RKO (cell line): ENCODE measurements at regions not wholly inside any gene's neighbourhood (a gene's known extent, or its start where the extent isn't known, plus 50 kb on each side); places are given as distances from the start of the nearest gene placed in this dataset.
"Not testable (repeated sequence)": the region's sequence is repeated elsewhere in the genome, so short reads cannot be mapped to it uniquely, and the experiment has no call there.

Source experiments
- DNase-seq: peaks from one replicate; pipeline ENCODE4 v3.0.0-alpha.2; 2016; ENCODE audit warnings: low spot score

GRCh38 chr20:58040447-58041290 lies 187.8 kb downstream of the ANKRD60 start:
- no peak for DNase-seq

- no peak for DNase-seq
Measured at GRCh38 chr20:58039274-58040092, 189.0 kb downstream of the ANKRD60 start.

- DNase-seq: no peak
Measured at GRCh38 chr20:58038123-58038654, 190.3 kb downstream of the ANKRD60 start.

GRCh38 chr20:58037631-58038030 lies 190.8 kb downstream of the ANKRD60 start:
- DNase-seq: no peak

DNA sequence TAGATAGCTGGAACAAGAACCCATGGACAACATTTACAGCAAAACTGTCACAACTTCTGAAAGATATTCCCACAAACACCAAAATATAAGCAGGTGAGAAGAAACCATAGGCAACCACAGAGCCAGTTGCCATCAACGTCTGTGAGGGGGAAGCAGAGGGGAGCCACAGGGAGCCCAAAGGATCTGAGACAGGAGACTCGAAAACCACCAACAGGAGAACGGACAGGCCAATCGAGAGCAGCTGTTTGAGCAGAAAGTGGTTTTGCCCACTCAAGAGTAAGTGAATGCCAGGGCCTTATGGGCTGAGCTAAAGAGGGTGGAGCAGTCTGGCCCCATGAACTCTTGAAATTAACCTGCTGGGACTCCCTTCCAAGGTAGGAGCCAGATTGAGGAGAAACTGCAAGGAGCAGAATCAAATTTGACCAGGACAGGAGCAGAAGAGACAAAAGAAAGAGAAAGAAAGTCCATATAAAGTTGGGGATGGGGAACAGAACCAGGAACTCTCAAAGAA lies 195.4 kb downstream of the ANKRD60 start:
- DNase-seq: no peak

DNA sequence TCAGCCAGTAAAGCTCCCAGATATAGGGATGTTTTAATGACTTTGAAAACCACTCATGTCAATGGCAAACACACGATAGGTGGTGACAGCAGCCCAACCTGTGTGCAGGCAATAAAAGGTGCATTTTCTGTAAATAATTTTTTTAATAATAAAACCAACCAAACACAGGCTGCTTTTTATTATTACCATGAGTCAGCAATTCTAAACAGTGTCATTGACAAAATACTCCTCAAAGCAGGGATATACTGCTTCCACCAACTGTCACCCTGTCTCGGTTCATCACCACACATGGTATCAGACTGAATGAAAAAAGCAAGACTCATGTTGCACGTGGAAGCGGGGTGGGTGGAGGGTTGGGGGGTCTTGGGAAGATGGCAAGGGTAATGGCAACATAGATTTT lies 195.9 kb downstream of the ANKRD60 start:
- DNase-seq: no peak

DNA sequence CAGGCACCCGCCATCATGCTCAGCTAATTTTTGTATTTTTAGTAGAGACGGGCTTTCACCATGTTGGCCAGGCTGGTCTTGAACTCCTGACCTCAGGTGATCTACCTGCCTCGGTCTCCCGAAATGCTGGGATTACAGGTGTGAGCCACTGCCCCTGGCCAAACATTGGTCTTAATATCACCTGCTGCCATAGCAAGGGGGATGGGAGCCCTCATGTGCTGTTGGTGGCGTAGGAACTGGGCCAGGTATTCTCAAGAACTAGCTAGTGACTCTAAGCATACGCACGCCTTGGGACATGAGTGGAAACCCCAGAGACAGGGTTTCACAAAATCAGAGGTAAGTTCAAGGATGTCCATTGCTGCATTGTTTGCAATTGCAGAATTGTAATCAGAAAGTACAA lies 197.1 kb downstream of the ANKRD60 start:
- DNase-seq: not testable (repeated sequence)

- no peak for DNase-seq
Measured at GRCh38 chr20:58028123-58028522, 200.3 kb downstream of the ANKRD60 start.

DNA sequence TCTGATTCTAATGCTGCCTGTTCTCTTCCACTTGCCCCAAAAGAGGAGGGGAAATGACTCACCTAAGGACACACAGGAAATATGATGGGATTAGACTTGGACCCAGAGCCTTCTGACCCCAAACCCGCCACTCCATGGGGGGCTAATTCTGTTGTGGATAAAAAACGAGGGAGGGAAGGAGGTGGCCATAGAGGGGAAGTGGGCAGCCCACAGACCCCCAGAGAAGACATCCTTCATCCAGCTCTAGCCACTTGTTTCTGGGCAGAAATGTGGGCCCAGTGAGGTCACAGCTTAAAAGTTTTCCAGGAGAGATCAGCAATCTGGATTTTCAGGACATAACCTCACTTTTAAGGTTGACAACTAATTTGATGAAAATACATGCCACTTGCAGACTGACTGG lies 202.1 kb downstream of the ANKRD60 start:
- no peak for DNase-seq

- no peak for DNase-seq
Measured at GRCh38 chr20:58025233-58025632, 203.2 kb downstream of the ANKRD60 start.

DNA sequence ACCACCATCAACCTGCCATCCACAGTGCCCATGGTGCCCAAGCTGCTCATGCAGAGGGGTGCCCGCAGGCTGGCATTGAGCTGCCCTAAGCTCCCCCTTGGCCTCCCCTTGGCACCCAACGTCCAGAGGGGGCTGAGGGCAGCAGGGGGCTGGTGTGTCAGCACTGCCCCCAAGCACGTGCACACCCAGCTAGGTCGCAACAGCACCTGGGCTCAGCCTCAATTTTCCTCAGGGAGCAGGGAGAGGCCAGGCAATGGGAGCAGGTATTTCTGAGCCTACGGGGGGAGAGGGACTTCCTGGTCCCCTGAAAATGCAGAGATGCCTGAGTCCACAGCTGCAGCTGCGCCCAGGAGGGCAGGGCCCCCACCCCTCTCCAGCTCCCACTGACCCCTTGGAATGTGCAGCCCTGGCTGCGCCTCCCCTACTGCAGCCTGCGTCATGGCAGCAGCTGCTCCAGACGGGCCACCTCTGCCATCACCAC lies 204.2 kb downstream of the ANKRD60 start:
- no peak for DNase-seq

- no peak for DNase-seq
Measured at GRCh38 chr20:58023781-58024180, 204.7 kb downstream of the ANKRD60 start.

DNA sequence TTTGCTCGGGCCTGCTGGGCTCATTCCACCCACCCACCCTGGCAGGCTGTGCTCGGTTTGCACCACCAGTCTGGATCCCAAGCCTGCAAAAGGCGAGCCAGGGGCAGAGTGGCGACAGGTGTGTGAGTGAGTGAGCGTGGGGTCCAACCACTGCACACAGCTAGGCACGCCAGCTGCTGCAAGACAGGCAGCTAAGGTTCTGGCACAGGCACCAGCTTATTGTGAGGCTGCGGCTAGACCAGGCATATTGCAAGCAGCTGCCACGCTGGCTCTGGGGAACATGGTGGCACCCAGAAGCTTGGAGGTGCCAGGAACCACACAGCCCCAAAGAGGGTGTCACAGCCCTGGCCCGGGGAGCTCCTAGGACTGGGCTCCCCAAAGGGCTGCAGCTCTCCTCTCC lies 205.1 kb downstream of the ANKRD60 start:
- DNase-seq: no peak

GRCh38 chr20:58022711-58023110 lies 205.7 kb downstream of the ANKRD60 start:
- DNase-seq: no peak

DNA sequence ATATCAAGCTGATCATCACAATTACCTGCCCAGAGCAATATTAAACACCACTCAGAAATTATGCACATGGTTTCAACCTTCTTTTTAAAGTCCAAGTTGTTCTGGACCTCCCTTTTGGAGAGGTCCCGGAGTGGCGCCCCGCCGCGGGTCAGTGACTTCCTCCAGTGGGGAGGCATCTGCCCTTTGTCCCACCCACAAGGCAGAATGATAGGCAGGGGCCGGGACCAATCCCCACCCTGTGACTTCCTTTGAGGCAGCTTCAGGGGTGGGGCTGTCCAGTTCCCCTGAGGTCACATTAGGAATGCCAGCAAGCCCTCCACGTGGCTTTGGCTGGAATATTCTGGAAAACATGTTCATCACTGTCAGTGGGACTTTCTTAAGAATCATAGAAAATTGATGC lies 207.0 kb downstream of the ANKRD60 start:
- no peak for DNase-seq

GRCh38 chr20:58020656-58021454 lies 207.6 kb downstream of the ANKRD60 start:
- DNase-seq: no peak

- no peak for DNase-seq
Measured at GRCh38 chr20:58019850-58020625, 208.4 kb downstream of the ANKRD60 start.

DNA sequence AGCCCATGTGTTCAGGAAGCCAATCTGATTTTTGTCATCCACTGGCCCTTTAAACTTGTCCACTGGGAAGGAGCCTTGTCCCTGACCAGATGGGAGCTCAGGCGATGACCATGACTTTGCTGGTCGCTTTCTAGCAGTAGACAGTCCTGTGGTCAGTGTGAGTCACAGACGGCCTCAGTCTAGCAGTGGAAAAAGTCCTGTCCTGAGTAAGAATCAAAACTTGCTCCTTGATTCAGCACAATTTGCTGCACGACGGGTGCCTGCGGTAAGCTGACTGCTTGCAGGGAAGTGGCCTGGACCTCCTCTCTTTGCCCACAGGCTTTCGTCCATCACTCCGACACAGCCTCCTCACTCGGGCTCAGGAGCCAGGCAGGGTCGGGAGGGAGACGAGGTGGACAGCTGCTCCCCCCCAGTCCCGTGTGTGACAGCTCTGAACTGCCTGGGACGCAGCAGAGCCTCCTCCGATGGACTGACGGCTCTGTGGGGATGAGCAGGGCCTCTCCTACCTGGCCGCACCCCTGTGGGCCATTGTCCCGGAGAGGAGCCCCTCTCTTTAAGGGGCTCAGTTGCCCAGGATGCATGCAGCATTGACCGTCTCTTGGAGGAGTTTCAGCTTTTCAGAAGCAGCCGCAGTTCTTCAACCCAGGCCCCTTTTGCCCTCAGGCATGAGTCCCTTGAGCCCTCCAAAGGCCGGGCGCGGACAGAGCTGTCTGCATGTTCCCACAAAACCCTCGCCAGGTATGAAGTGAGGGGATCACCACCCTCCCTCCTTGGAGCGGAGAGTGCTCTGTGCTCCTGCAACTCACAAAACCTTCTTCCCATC lies 209.2 kb downstream of the ANKRD60 start:
- peak; percentile 19 for DNase-seq

DNA sequence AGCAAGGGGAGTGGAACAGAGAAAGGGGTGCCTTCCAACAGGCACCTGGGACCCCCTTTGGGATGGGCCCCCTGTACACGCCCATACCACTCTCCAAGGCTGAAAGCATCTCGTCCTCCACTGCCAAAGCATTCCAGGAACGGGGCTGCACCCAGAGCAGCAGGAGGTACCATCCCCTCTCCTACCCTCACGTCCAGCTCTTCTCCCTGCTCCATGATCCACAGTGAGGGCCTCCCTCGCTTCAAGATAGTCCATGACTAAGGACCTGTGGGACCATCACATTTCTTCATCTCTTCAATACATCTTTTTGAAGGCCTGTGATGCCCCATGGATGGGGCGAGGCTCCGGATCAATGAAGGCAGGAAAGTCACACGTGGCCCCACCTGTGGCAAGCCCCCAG lies 209.9 kb downstream of the ANKRD60 start:
- no peak for DNase-seq

DNA sequence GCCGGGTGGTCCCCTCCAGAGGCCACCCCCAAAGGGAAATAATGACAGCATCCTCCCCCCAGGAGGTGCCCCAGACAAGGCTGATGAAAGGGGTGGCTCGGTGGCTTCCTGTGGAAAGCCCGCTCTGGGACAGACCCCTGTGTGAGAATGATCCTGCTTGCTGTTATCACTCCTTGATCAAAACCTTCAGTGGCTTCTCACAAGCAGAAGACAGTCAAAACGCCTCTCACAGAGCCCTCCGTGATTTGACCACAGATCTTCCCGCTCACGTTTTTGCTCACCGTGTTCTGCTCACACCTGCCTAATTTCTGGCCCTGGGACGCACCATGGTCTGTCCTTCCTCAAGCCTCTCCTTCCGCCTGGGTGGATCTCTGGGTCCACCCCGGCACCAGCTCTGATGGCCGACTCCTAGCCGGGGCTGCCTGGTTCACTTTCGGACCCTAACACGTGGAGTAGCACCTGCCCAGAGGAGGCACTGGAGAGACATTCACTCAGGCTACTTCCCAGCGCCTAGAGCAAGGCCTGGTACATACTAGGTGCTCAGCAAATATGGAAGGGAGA lies 210.4 kb downstream of the ANKRD60 start:
- DNase-seq: no peak
